IMR-90 (cell line): ENCODE measurements at regions not wholly inside any gene's neighbourhood (a gene's known extent, or its start where the extent isn't known, plus 50 kb on each side); places are given as distances from the start of the nearest gene placed in this dataset.

Source experiments
- ATAC-seq: fragments of 200-7000 bp; cut with Tn5 transposase; 2 replicates; pipeline ENCODE4 v1.9.1; 2020; ENCODE audit warnings: low read depth, mild to moderate bottlenecking, moderate library complexity
- BruUV-seq: library from RNA; stranded (reverse); fragments of 400-500 nt; replicated peaks from 2 replicates; lab custom pipeline; 2021; lab: Mats Ljungman, UMichigan
- CTCF ChIA-PET: fragments of 300-600 bp; formaldehyde crosslinking; extraction: SDS; loops from one replicate; lab custom pipeline; 2021; ENCODE audit warnings: antibody characterized with exemption; lab: Yijun Ruan, JAX
- POLR2A ChIA-PET: fragments of 300-600 bp; sonication (Branson Sonifier 250); formaldehyde crosslinking; loops from one replicate; lab custom pipeline; 2022; ENCODE audit warnings: antibody characterized with exemption; ENCODE audit not compliant: unreplicated experiment; lab: Charles Lee
- DNase-seq: peaks from one replicate; pipeline ENCODE4 v3.0.0; 2013
- H2AFZ ChIP-seq: replicated peaks from 2 replicates; pipeline ENCODE3; 2013; ENCODE audit warnings: low read length, mild to moderate bottlenecking; ENCODE audit not compliant: poor library complexity
- H2AK5ac ChIP-seq: 2 replicates; pipeline ENCODE4 v1.6.1; 2013; ENCODE audit warnings: low read depth, low read length, inconsistent platforms
- H2AK9ac ChIP-seq: replicated peaks from 2 replicates; pipeline ENCODE3; 2013; ENCODE audit warnings: mild to moderate bottlenecking, low read depth, low read length, moderate library complexity; ENCODE audit not compliant: poor library complexity
- H2BK120ac ChIP-seq: 2 replicates; pipeline ENCODE4 v1.6.1; 2013; ENCODE audit warnings: low read depth, low read length, inconsistent platforms
- H2BK15ac ChIP-seq: 3 replicates; pipeline ENCODE4 v1.6.1; 2013; ENCODE audit warnings: low read depth, low read length, inconsistent platforms
- H2BK20ac ChIP-seq: 2 replicates; pipeline ENCODE4 v1.6.1; 2013; ENCODE audit warnings: low read depth, mild to moderate bottlenecking, inconsistent platforms, low read length, moderate library complexity
- H2BK5ac ChIP-seq: 2 replicates; pipeline ENCODE4 v1.6.1; 2013; ENCODE audit warnings: mild to moderate bottlenecking, low read depth, low read length, inconsistent platforms; ENCODE audit not compliant: poor library complexity, severe bottlenecking
- H3K14ac ChIP-seq: replicated peaks from 2 replicates; pipeline ENCODE4 v1.6.1; 2013; ENCODE audit warnings: low read depth, low read length, inconsistent platforms
- H3K18ac ChIP-seq: 2 replicates; pipeline ENCODE4 v1.6.1; 2013; ENCODE audit warnings: low read depth, low read length, control low read depth
- H3K23ac ChIP-seq: 2 replicates; pipeline ENCODE4 v1.6.1; 2013; ENCODE audit warnings: low read depth, low read length, inconsistent platforms
- H3K27ac ChIP-seq: 2 replicates; pipeline ENCODE4 v1.5.1; 2013; ENCODE audit warnings: mild to moderate bottlenecking, control low read depth, low read length; ENCODE audit not compliant: insufficient read depth
- H3K27me3 ChIP-seq: 2 replicates; pipeline ENCODE4 v1.6.1; 2013; ENCODE audit warnings: low read length; ENCODE audit not compliant: control insufficient read depth, insufficient read depth
- H3K36me3 ChIP-seq: 2 replicates; pipeline ENCODE4 v1.6.1; 2013; ENCODE audit warnings: low read length, mixed read lengths; ENCODE audit not compliant: control insufficient read depth, insufficient read depth
- H3K4ac ChIP-seq: 2 replicates; pipeline ENCODE4 v1.6.1; 2013; ENCODE audit warnings: low read depth, low read length, inconsistent platforms
- H3K4me1 ChIP-seq: 2 replicates; pipeline ENCODE4 v1.6.1; 2013; ENCODE audit warnings: low read length, mixed read lengths; ENCODE audit not compliant: control insufficient read depth, insufficient read depth
- H3K4me2 ChIP-seq: 2 replicates; pipeline ENCODE4 v1.6.1; 2013; ENCODE audit warnings: low read depth, mild to moderate bottlenecking, control low read depth, low read length, moderate library complexity
- H3K4me3 ChIP-seq: 2 replicates; pipeline ENCODE4 v1.5.1; 2013; ENCODE audit warnings: low read depth, mild to moderate bottlenecking, control low read depth, low read length, moderate library complexity; ENCODE audit not compliant: insufficient read depth
- H3K56ac ChIP-seq: 2 replicates; pipeline ENCODE4 v1.6.1; 2013; ENCODE audit warnings: low read length, inconsistent platforms; ENCODE audit not compliant: insufficient read depth; ENCODE audit errors: extremely low read depth
- H3K79me1 ChIP-seq, 2 experiments: 2 replicates each; pipeline ENCODE4 v1.6.1; 2013; ENCODE audit warnings: low read length in 2 of 2, inconsistent platforms in 1 of 2, low read depth in 1 of 2
- H3K9ac ChIP-seq: 2 replicates; pipeline ENCODE4 v1.6.1; 2013; ENCODE audit warnings: low read depth, low read length, control low read depth
- H3K9me1 ChIP-seq: 2 replicates; pipeline ENCODE4 v1.6.1; 2013; ENCODE audit warnings: low read length, inconsistent platforms; ENCODE audit not compliant: insufficient read depth
- H3K9me3 ChIP-seq: 2 replicates; pipeline ENCODE4 v1.6.1; 2013; ENCODE audit warnings: low read length; ENCODE audit not compliant: control insufficient read depth, insufficient read depth
- H4K20me1 ChIP-seq: 2 replicates; pipeline ENCODE4 v1.6.1; 2013; ENCODE audit warnings: low read length, inconsistent platforms; ENCODE audit not compliant: insufficient read depth
- H4K5ac ChIP-seq: 2 replicates; pipeline ENCODE4 v1.6.1; 2013; ENCODE audit warnings: mild to moderate bottlenecking, low read depth, low read length, control low read depth
- H4K8ac ChIP-seq, 2 experiments: 2 replicates each; pipeline ENCODE4 v1.6.1; 2013; ENCODE audit warnings: low read depth in 2 of 2, low read length in 2 of 2, control low read depth in 1 of 2, inconsistent platforms in 1 of 2
- H4K91ac ChIP-seq: 2 replicates; pipeline ENCODE4 v1.6.1; 2013; ENCODE audit warnings: low read depth, low read length, inconsistent platforms; ENCODE audit not compliant: insufficient read depth
- CHD1 ChIP-seq: IDR thresholded peaks from 2 replicates; pipeline ENCODE4 v1.6.1; 2012; ENCODE audit warnings: low read depth, low read length, improper control_type of control experiment
- RAD21 ChIP-seq: IDR thresholded peaks from 2 replicates; pipeline ENCODE4 v1.6.1; 2012; ENCODE audit warnings: low read length, improper control_type of control experiment
- WGBS, 2 experiments: methylation state at CpG; one replicate each; pipeline versions ENCODE4 v1.1.5 to v1.1.7; 2013; ENCODE audit warnings: missing lambda C conversion rate in 2 of 2; ENCODE audit not compliant: insufficient read length in 1 of 2; ENCODE audit errors: extremely low coverage in 2 of 2; 5-methylcytosine and 5-hydroxymethylcytosine counted together
- dilution Hi-C: fragments of 300-500 bp; cut with HindIII; formaldehyde crosslinking; loops from one replicate; pipeline ENCODE4 v1.14.3; 2018; ENCODE audit warnings: low sequenced_read_pairs; ENCODE audit not compliant: unreplicated experiment
- in situ Hi-C: fragments of 300-500 bp; cut with MboI; formaldehyde crosslinking; loops from 3 replicates; pipeline ENCODE4 v1.14.3; 2019; ENCODE audit warnings: low sequenced_read_pairs, inconsistent platforms, mixed read lengths
- intact Hi-C: fragments of 100-400 bp; cut with micrococcal nuclease; formaldehyde crosslinking; loops from 2 replicates; pipeline ENCODE4 v1.10.0; 2022

- in situ Hi-C loops (no loop called here), dilution Hi-C loops (no loop called here), intact Hi-C loops (no loop called here)
- H3K9me3 ChIP-seq: no peaks in the 10 kb centered on the region
- no peak overlapping the region for H2BK15ac ChIP-seq
- H4K8ac ChIP-seq: no peak overlapping the region
- H3K4me2 ChIP-seq: no peak overlapping the region
- no peaks in the 10 kb centered on the region for H3K9me1 ChIP-seq
- no peak overlapping the region for H3K4ac ChIP-seq
- CTCF ChIA-PET: no interaction called here
- WGBS, 2 experiments: no CpG with 5 or more reads among the region's 5 CpGs
- no peak overlapping the region for H2BK20ac ChIP-seq
- no peak overlapping the region for H2BK120ac ChIP-seq
- TF ChIP-seq RAD21: no peak
- no peak for TF ChIP-seq CHD1
- H2AK9ac ChIP-seq: no peak overlapping the region
- ATAC-seq (no peak), DNase-seq (no peak)
- H4K91ac ChIP-seq: no peak overlapping the region
- H3K4me1 ChIP-seq: no peaks in the 10 kb centered on the region; the same call in 1 of the 2 replicates
- no peak overlapping the region for H3K27ac ChIP-seq
- H3K14ac ChIP-seq: no peak overlapping the region
- H4K20me1 ChIP-seq: no peaks in the 10 kb centered on the region
- no peaks in the 10 kb centered on the region for H3K36me3 ChIP-seq
- POLR2A ChIA-PET: no interaction called here
- no peaks in the 10 kb centered on the region for H3K79me1 ChIP-seq
- H2AK5ac ChIP-seq: no peak overlapping the region
- H3K23ac ChIP-seq: no peak overlapping the region
- H3K56ac ChIP-seq: no peak overlapping the region
- no peak overlapping the region for H2AFZ ChIP-seq
- no peaks in the 10 kb centered on the region; the same call in 1 of the 2 replicates for H3K27me3 ChIP-seq
- no peak overlapping the region for H3K18ac ChIP-seq
- no peak overlapping the region for H3K9ac ChIP-seq
- H2BK5ac ChIP-seq: no peak overlapping the region
- no TSS peak for BruUV-seq
- H4K5ac ChIP-seq: no peak overlapping the region
- no peak overlapping the region for H3K4me3 ChIP-seq
Measured at GRCh38 chr2:7730449-7730848, 813.2 kb downstream of the RNF144A start.
